GM19351 (cell line): ENCODE measurements at regions not wholly inside any gene's neighbourhood (a gene's known extent, or its start where the extent isn't known, plus 50 kb on each side); places are given as distances from the start of the nearest gene placed in this dataset.

Experiments
- ATAC-seq: cut with Tn5 transposase; IDR thresholded peaks from one replicate; pipeline ENCODE4 v1.9.1; 2021; ENCODE audit warnings: mild to moderate bottlenecking, moderate library complexity; ENCODE audit not compliant: unreplicated experiment

GRCh38 chr1:5640845-5641244 lies 351.4 kb downstream of the NPHP4 start:
- no peak for ATAC-seq

- ATAC-seq, result no peak
These were observed 353.0 kb downstream of the NPHP4 start for GRCh38 chr1:5639106-5639722.

- ATAC-seq, result no peak
These were observed 353.6 kb downstream of the NPHP4 start for GRCh38 chr1:5638582-5638981.

GRCh38 chr1:5637171-5637570 lies 355.1 kb downstream of the NPHP4 start:
- ATAC-seq, result no peak

GRCh38 chr1:5634893-5635292 lies 357.3 kb downstream of the NPHP4 start:
- no peak for ATAC-seq

GRCh38 chr1:5632814-5633213 lies 359.4 kb downstream of the NPHP4 start:
- ATAC-seq, result no peak

- ATAC-seq, result no peak
These were observed 360.0 kb downstream of the NPHP4 start for GRCh38 chr1:5632224-5632623.

- ATAC-seq, result no peak
These were observed 363.8 kb downstream of the NPHP4 start for GRCh38 chr1:5628416-5628815.

- ATAC-seq, result no peak
These were observed 368.8 kb downstream of the NPHP4 start for GRCh38 chr1:5623399-5623798.

- no peak for ATAC-seq
These were observed 369.8 kb downstream of the NPHP4 start for GRCh38 chr1:5622412-5622811.

GRCh38 chr1:5621692-5622091 lies 370.5 kb downstream of the NPHP4 start:
- no peak for ATAC-seq

GRCh38 chr1:5620997-5621396 lies 371.2 kb downstream of the NPHP4 start:
- no peak for ATAC-seq

GRCh38 chr1:5620418-5620817 lies 371.8 kb downstream of the NPHP4 start:
- ATAC-seq, result no peak

GRCh38 chr1:5619469-5619868 lies 372.8 kb downstream of the NPHP4 start:
- no peak for ATAC-seq

- ATAC-seq, result no peak
These were observed 374.7 kb downstream of the NPHP4 start for GRCh38 chr1:5617546-5617945.

- ATAC-seq, result no peak
These were observed 375.1 kb downstream of the NPHP4 start for GRCh38 chr1:5617179-5617520.

- no peak for ATAC-seq
These were observed 375.7 kb downstream of the NPHP4 start for GRCh38 chr1:5616366-5617178.

- no peak for ATAC-seq
These were observed 377.1 kb downstream of the NPHP4 start for GRCh38 chr1:5615076-5615475.

GRCh38 chr1:5613900-5614299 lies 378.3 kb downstream of the NPHP4 start:
- ATAC-seq, result no peak

- ATAC-seq, result no peak
These were observed 380.4 kb downstream of the NPHP4 start for GRCh38 chr1:5611851-5612250.

GRCh38 chr1:5611431-5611830 lies 380.8 kb downstream of the NPHP4 start:
- no peak for ATAC-seq

GRCh38 chr1:5610432-5610831 lies 381.8 kb downstream of the NPHP4 start:
- no peak for ATAC-seq
